Activated CD8-positive, alpha-beta memory T cell treated with anti-CD3 and anti-CD28 coated beads, Interleukin-2, amount 50 U/mL, for 48 hours (primary cell): ENCODE measurements at regions not wholly inside any gene's neighbourhood (a gene's known extent, or its start where the extent isn't known, plus 50 kb on each side); places are given as distances from the start of the nearest gene placed in this dataset.
A peak's percentile ranks its signal among the peaks of the same experiment; 100 is the strongest.

ENCODE experiments used
- DNase-seq: peaks from one replicate; pipeline ENCODE4 v3.0.0-alpha.2; 2020

GRCh38 chr10:4730998-4731397 is 95.0 kb upstream of the AKR1E2 start:
- no peak for DNase-seq

GRCh38 chr10:4725917-4726606 is 99.9 kb upstream of the AKR1E2 start:
- no peak for DNase-seq

GRCh38 chr10:4723860-4724259 is 102.1 kb upstream of the AKR1E2 start:
- DNase-seq = no peak

GRCh38 chr10:4721999-4722753 is 103.8 kb upstream of the AKR1E2 start:
- no peak for DNase-seq

- DNase-seq = no peak
Observed at GRCh38 chr10:4720463-4720862, 105.5 kb upstream of the AKR1E2 start.

- DNase-seq = no peak
Observed at GRCh38 chr10:4719671-4720070, 106.3 kb upstream of the AKR1E2 start.

GRCh38 chr10:4719036-4719435 is 107.0 kb upstream of the AKR1E2 start:
- no peak for DNase-seq

- no peak for DNase-seq
Observed at GRCh38 chr10:4718544-4718943, 107.5 kb upstream of the AKR1E2 start.

- DNase-seq = no peak
Observed at GRCh38 chr10:4717670-4718069, 108.3 kb upstream of the AKR1E2 start.

GRCh38 chr10:4710858-4711257 is 115.1 kb upstream of the AKR1E2 start:
- no peak for DNase-seq

GRCh38 chr10:4708123-4708759 is 117.8 kb upstream of the AKR1E2 start:
- DNase-seq = peak; percentile 57

- no peak for DNase-seq
Observed at GRCh38 chr10:4707221-4707620, 118.8 kb upstream of the AKR1E2 start.

- no peak for DNase-seq
Observed at GRCh38 chr10:4704034-4704545, 121.9 kb upstream of the AKR1E2 start.

- no peak for DNase-seq
Observed at GRCh38 chr10:4701016-4701415, 125.0 kb upstream of the AKR1E2 start.

- no peak for DNase-seq
Observed at GRCh38 chr10:4699950-4700730, 125.9 kb upstream of the AKR1E2 start.

GRCh38 chr10:4698075-4698474 is 127.9 kb upstream of the AKR1E2 start:
- no peak for DNase-seq

GRCh38 chr10:4696186-4696585 is 129.8 kb upstream of the AKR1E2 start:
- no peak for DNase-seq

GRCh38 chr10:4693967-4694366 is 132.0 kb upstream of the AKR1E2 start:
- no peak for DNase-seq

GRCh38 chr10:4692206-4692605 is 133.8 kb upstream of the AKR1E2 start:
- no peak for DNase-seq

- no peak for DNase-seq
Observed at GRCh38 chr10:4691776-4692175, 134.2 kb upstream of the AKR1E2 start.

GRCh38 chr10:4691301-4691700 is 134.7 kb upstream of the AKR1E2 start:
- DNase-seq = no peak

- no peak for DNase-seq
Observed at GRCh38 chr10:4688601-4689000, 137.4 kb upstream of the AKR1E2 start.

- DNase-seq = no peak
Observed at GRCh38 chr10:4688168-4688567, 137.8 kb upstream of the AKR1E2 start.
